H1 (cell line): ENCODE measurements at regions not wholly inside any gene's neighbourhood (a gene's known extent, or its start where the extent isn't known, plus 50 kb on each side); places are given as distances from the start of the nearest gene placed in this dataset.

ENCODE experiments used
- CTCF ChIA-PET: fragments of 300-600 bp; sonication (Branson Sonifier 250); formaldehyde crosslinking; loops from one replicate; lab custom pipeline; 2021; ENCODE audit not compliant: partially characterized antibody; lab: Charles Lee
- POLR2A ChIA-PET: fragments of 300-600 bp; sonication (Branson Sonifier 250); formaldehyde crosslinking; loops from one replicate; lab custom pipeline; 2021; ENCODE audit warnings: inconsistent platforms; ENCODE audit not compliant: partially characterized antibody; lab: Charles Lee
- DNase-seq, 2 experiments: peaks; one replicate each; pipeline versions ENCODE4 v3.0.0 to v3.0.0-alpha.2; 2010 to 2022; ENCODE audit warnings: low spot score in 2 of 2, low read depth in 1 of 2, mixed read lengths in 1 of 2
- FAIRE-seq: peaks from 2 replicates; lab custom pipeline; 2011; peaks lifted over from hg19 to GRCh38; lab: Jason Lieb, UNC
- H2AFZ ChIP-seq: 2 replicates; pipeline ENCODE4 v1.8.1; 2012; ENCODE audit warnings: low read length, inconsistent platforms
- H2AK5ac ChIP-seq: 2 replicates; pipeline ENCODE4 v1.6.1; 2013; ENCODE audit warnings: low read depth, low read length
- H2BK120ac ChIP-seq: replicated peaks from 2 replicates; pipeline ENCODE3; 2013; ENCODE audit warnings: low read depth, low read length, inconsistent platforms
- H2BK12ac ChIP-seq: 2 replicates; pipeline ENCODE4 v1.6.1; 2013; ENCODE audit warnings: low read depth, low read length
- H2BK15ac ChIP-seq: 2 replicates; pipeline ENCODE4 v1.6.1; 2013; ENCODE audit warnings: low read length
- H2BK20ac ChIP-seq: 2 replicates; pipeline ENCODE4 v1.6.1; 2013; ENCODE audit warnings: low read length
- H2BK5ac ChIP-seq: 2 replicates; pipeline ENCODE4 v1.6.1; 2013; ENCODE audit warnings: low read depth, low read length
- H3K14ac ChIP-seq: 2 replicates; pipeline ENCODE4 v1.6.1; 2013; ENCODE audit warnings: inconsistent platforms; ENCODE audit not compliant: insufficient read length
- H3K18ac ChIP-seq: 2 replicates; pipeline ENCODE4 v1.6.1; 2013; ENCODE audit warnings: low read length; ENCODE audit errors: extremely low read depth
- H3K23ac ChIP-seq: 2 replicates; pipeline ENCODE4 v1.6.1; 2013; ENCODE audit warnings: inconsistent platforms; ENCODE audit not compliant: insufficient read length
- H3K23me2 ChIP-seq: 2 replicates; pipeline ENCODE4 v1.6.1; 2013; ENCODE audit warnings: low read depth, low read length
- H3K27ac ChIP-seq: 2 replicates; pipeline ENCODE4 v1.6.1; 2011; ENCODE audit warnings: low read depth, low read length, inconsistent platforms
- H3K27me3 ChIP-seq, 4 experiments: replicated peaks in 1 of 4; 1 replicate in 1 of 4; 2 replicates in 3 of 4; pipeline versions ENCODE4 v1.6.1 to v1.8.1; 2011 to 2013; ENCODE audit warnings: low read length in 3 of 4, mild to moderate bottlenecking in 3 of 4, inconsistent platforms in 2 of 4, mixed read lengths in 2 of 4, moderate library complexity in 1 of 4; ENCODE audit not compliant: control insufficient read depth in 3 of 4, insufficient read depth in 3 of 4; ENCODE audit errors: extremely low read depth in 1 of 4
- H3K36me3 ChIP-seq, 4 experiments: 2 replicates each; pipeline versions ENCODE4 v1.6.1 to v1.8.1; 2011 to 2013; ENCODE audit warnings: mild to moderate bottlenecking in 4 of 4, low read length in 3 of 4, moderate library complexity in 2 of 4, control low read depth in 1 of 4, inconsistent platforms in 1 of 4; ENCODE audit not compliant: insufficient read depth in 4 of 4, control insufficient read depth in 2 of 4
- H3K4ac ChIP-seq: replicated peaks from 2 replicates; pipeline ENCODE3; 2013; ENCODE audit warnings: low read length, low read depth, mixed read lengths, inconsistent platforms; ENCODE audit not compliant: insufficient read length
- H3K4me1 ChIP-seq, 4 experiments: replicated peaks in 1 of 4; 1 replicate in 1 of 4; 2 replicates in 3 of 4; pipeline versions ENCODE4 v1.6.1 to v1.8.1; 2011 to 2013; ENCODE audit warnings: low read length in 3 of 4, inconsistent platforms in 2 of 4, mixed read lengths in 1 of 4; ENCODE audit not compliant: insufficient read depth in 4 of 4, control insufficient read depth in 3 of 4
- H3K4me2 ChIP-seq, 2 experiments: 2 replicates each; pipeline versions ENCODE4 v1.6.1 to v1.8.1; 2011 to 2013; ENCODE audit warnings: low read depth in 2 of 2, low read length in 2 of 2, control low read depth in 1 of 2, inconsistent platforms in 1 of 2, mild to moderate bottlenecking in 1 of 2; ENCODE audit not compliant: insufficient read depth in 1 of 2
- H3K4me3 ChIP-seq, 4 experiments: fragments of 200-600, 300-600 bp in 1 of 4; sonication (generic), shearing (Covaris generic), sonication (Bioruptor Twin) in 1 of 4; 2 replicates each; pipeline versions ENCODE4 v1.5.1 to v1.8.1; 2011 to 2016; ENCODE audit warnings: low read length in 4 of 4, low read depth in 3 of 4, control low read depth in 2 of 4, inconsistent platforms in 2 of 4, mild to moderate bottlenecking in 2 of 4, mixed read lengths in 1 of 4, moderate library complexity in 1 of 4; ENCODE audit not compliant: insufficient read depth in 2 of 4; ENCODE audit errors: extremely low read depth in 1 of 4
- H3K56ac ChIP-seq: replicated peaks from 2 replicates; pipeline ENCODE3; 2013; ENCODE audit warnings: low read depth, mild to moderate bottlenecking, mixed read lengths, low read length, inconsistent platforms; ENCODE audit not compliant: insufficient read length
- H3K79me1 ChIP-seq: 2 replicates; pipeline ENCODE4 v1.6.1; 2013; ENCODE audit warnings: low read depth, low read length, control low read depth
- H3K79me2 ChIP-seq, 2 experiments: 2 replicates each; pipeline versions ENCODE4 v1.6.1 to v1.8.1; 2012 to 2013; ENCODE audit warnings: low read length in 2 of 2, mild to moderate bottlenecking in 2 of 2, inconsistent platforms in 1 of 2; ENCODE audit not compliant: insufficient read depth in 2 of 2, control insufficient read depth in 1 of 2
- H3K9ac ChIP-seq, 4 experiments: replicated peaks in 1 of 4; 1 replicate in 1 of 4; 2 replicates in 3 of 4; pipeline versions ENCODE4 v1.6.1 to v1.8.1; 2011 to 2013; ENCODE audit warnings: low read depth in 3 of 4, low read length in 3 of 4, control low read depth in 2 of 4, mild to moderate bottlenecking in 2 of 4, moderate library complexity in 2 of 4, inconsistent platforms in 1 of 4; ENCODE audit errors: extremely low read depth in 1 of 4
- H3K9me3 ChIP-seq, 2 experiments: 2 replicates each; pipeline versions ENCODE4 v1.6.1 to v1.8.1; 2012 to 2013; ENCODE audit warnings: mild to moderate bottlenecking in 2 of 2, moderate library complexity in 2 of 2, control low read depth in 1 of 2, inconsistent platforms in 1 of 2, low read depth in 1 of 2, low read length in 1 of 2, mixed read lengths in 1 of 2; ENCODE audit not compliant: insufficient read depth in 2 of 2
- H4K20me1 ChIP-seq, 2 experiments: replicated peaks in 1 of 2; 2 replicates each; pipeline versions ENCODE3 to v1.8.1; 2011 to 2013; ENCODE audit warnings: inconsistent platforms in 2 of 2, low read length in 2 of 2, mild to moderate bottlenecking in 1 of 2; ENCODE audit not compliant: insufficient read depth in 2 of 2, control insufficient read depth in 1 of 2
- H4K5ac ChIP-seq: 2 replicates; pipeline ENCODE4 v1.6.1; 2013; ENCODE audit warnings: low read length, low read depth, mixed read lengths, inconsistent platforms; ENCODE audit not compliant: insufficient read length
- H4K8ac ChIP-seq: 2 replicates; pipeline ENCODE4 v1.8.0; 2013; ENCODE audit warnings: mild to moderate bottlenecking, moderate library complexity, low read length, inconsistent platforms; ENCODE audit not compliant: insufficient read depth; ENCODE audit errors: extremely low read depth
- H4K91ac ChIP-seq: replicated peaks from 2 replicates; pipeline ENCODE3; 2013; ENCODE audit warnings: low read length, mixed read lengths, inconsistent platforms; ENCODE audit not compliant: insufficient read length
- CBX5 ChIP-seq: fragments of 300-800, 300-1000 bp; sonication (generic); IDR thresholded peaks from 2 replicates; pipeline ENCODE4 v1.7.1; 2016; ENCODE audit warnings: antibody characterized with exemption, low read length, low read depth
- CTBP2 ChIP-seq: IDR thresholded peaks from 2 replicates; pipeline ENCODE4 v1.7.0; 2011; ENCODE audit warnings: borderline replicate concordance, mild to moderate bottlenecking, moderate library complexity, mixed read lengths, low read length; ENCODE audit not compliant: insufficient read depth, insufficient read length
- EZH2 ChIP-seq: fragments of 200-600 bp; sonication (generic); IDR thresholded peaks from 2 replicates; pipeline ENCODE4 v1.7.1; 2012; ENCODE audit warnings: low read depth, mild to moderate bottlenecking, moderate library complexity, low read length, inconsistent platforms; ENCODE audit not compliant: severe bottlenecking
- HDAC6 ChIP-seq: IDR thresholded peaks from one replicate; pipeline ENCODE4 v1.7.1; 2012; ENCODE audit warnings: low read depth, mild to moderate bottlenecking, inconsistent platforms, low read length, moderate library complexity
- KDM4A ChIP-seq: IDR thresholded peaks from one replicate; pipeline ENCODE4 v1.7.1; 2012; ENCODE audit warnings: low read depth, mild to moderate bottlenecking, moderate library complexity, low read length, inconsistent platforms; ENCODE audit not compliant: severe bottlenecking
- NANOG ChIP-seq: IDR thresholded peaks from 2 replicates; pipeline ENCODE4 v1.6.1; 2011; ENCODE audit warnings: low read length, low read depth, mild to moderate bottlenecking, inconsistent platforms; ENCODE audit not compliant: insufficient read depth, poor library complexity, severe bottlenecking
- RNF2 ChIP-seq: fragments of 200-900, 300-1000 bp; sonication (generic); IDR thresholded peaks from 2 replicates; pipeline ENCODE4 v1.7.1; 2016; ENCODE audit warnings: borderline replicate concordance, low read depth, mild to moderate bottlenecking, antibody characterized with exemption, low read length; ENCODE audit not compliant: poor library complexity, severe bottlenecking; ENCODE audit errors: missing control alignments
- SIRT6 ChIP-seq: IDR thresholded peaks from one replicate; pipeline ENCODE4 v1.7.1; 2012; ENCODE audit warnings: low read length, inconsistent platforms
- TCF12 ChIP-seq: IDR thresholded peaks from 2 replicates; pipeline ENCODE4 v1.6.1; 2011; ENCODE audit warnings: low read depth, mild to moderate bottlenecking, low read length
- WGBS, 2 experiments: shearing (Covaris generic) in 1 of 2; methylation state at CpG; one replicate each; pipeline versions ENCODE4 v1.1.6 to v1.1.7; 2013 to 2015; ENCODE audit warnings: low lambda C conversion rate in 2 of 2, mixed read lengths in 2 of 2, inconsistent platforms in 1 of 2, low coverage in 1 of 2, missing lambda C conversion rate in 1 of 2; ENCODE audit not compliant: insufficient replicate concordance in 2 of 2, insufficient coverage in 1 of 2, insufficient read length in 1 of 2; ENCODE audit errors: extremely low coverage in 1 of 2, missing lambda C conversion rate in 1 of 2; 5-methylcytosine and 5-hydroxymethylcytosine counted together

DNA sequence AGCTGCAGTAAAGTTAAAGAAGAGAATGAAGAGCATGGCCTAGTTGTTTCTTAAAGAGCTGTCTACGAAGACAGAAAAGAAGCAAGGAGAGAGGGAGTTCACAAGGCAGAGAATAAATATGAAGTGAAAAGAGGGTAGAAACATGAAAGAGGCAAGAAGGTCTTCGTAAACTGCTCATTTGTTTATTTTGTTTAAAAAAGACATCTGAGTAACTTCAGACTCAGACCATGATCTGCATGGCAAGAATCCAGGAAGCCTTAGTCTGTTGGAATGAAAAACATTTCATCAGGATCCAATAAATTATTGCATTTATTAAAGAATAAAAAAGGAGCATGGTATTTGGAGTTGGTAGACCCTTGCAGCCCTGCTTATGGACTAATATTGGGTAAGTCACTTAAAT lies 151.1 kb downstream of the SEM1 start:
- TF ChIP-seq CBX5 (no peak), CTBP2 (no peak), TCF12 (no peak), EZH2 (no peak), SIRT6 (no peak), KDM4A (no peak), RNF2 (no peak), HDAC6 (no peak), NANOG (no peak)

More for the DNA sequence above, 151.1 kb downstream of the SEM1 start:
- Histone ChIP-seq H2BK5ac (no peak overlapping the region), H3K27ac (no peak overlapping the region), H3K23me2 (no peaks in the 10 kb centered on the region), H3K56ac (no peak overlapping the region), H3K79me2 (no peaks in the 10 kb centered on the region), H2BK120ac (no peak overlapping the region), H4K20me1 (no peaks in the 10 kb centered on the region), H3K36me3 (no peaks in the 10 kb centered on the region), H2AFZ (no peak overlapping the region), H2AK5ac (no peak overlapping the region), H3K14ac (no peak overlapping the region), H3K4ac (no peak overlapping the region), H4K5ac (no peak overlapping the region), H3K18ac (no peak overlapping the region), H3K9me3 (no peaks in the 10 kb centered on the region; a peak in 1 of 4 replicates), H3K4me1 (no peaks in the 10 kb centered on the region), H4K91ac (no peak overlapping the region), H2BK20ac (no peak overlapping the region), H3K4me2 (no peak overlapping the region), H4K8ac (no peak overlapping the region), H3K27me3 (no peaks in the 10 kb centered on the region), H2BK12ac (no peak overlapping the region), H3K79me1 (no peaks in the 10 kb centered on the region), H3K4me3 (no peak overlapping the region), H2BK15ac (no peak overlapping the region), H3K9ac (no peak overlapping the region), H3K23ac (no peak overlapping the region)
- FAIRE-seq (no peak), DNase-seq (no peak)
- POLR2A ChIA-PET: interaction anchor here (1.7 kb wide), 1 partner anchor 30 kb away, joined by 5 read pairs; no protein-coding TSS in a partner anchor
- WGBS, 2 experiments: 97% methylated on average over 2 of the region's 2 CpGs; no CpG with 5 or more reads in 1 of the 2 experiments
- CTCF ChIA-PET: interaction anchor here (0.5 kb wide), 1 partner anchor 418 kb away, joined by 4 read pairs; no protein-coding TSS in a partner anchor
